ENCODE measurements at regions not wholly inside any gene's neighbourhood (a gene's known extent, or its start where the extent isn't known, plus 50 kb on each side); places are given as distances from the start of the nearest gene placed in this dataset.
"Not testable (repeated sequence)": the region's sequence is repeated elsewhere in the genome, so short reads cannot be mapped to it uniquely, and the experiment has no call there.

DNA sequence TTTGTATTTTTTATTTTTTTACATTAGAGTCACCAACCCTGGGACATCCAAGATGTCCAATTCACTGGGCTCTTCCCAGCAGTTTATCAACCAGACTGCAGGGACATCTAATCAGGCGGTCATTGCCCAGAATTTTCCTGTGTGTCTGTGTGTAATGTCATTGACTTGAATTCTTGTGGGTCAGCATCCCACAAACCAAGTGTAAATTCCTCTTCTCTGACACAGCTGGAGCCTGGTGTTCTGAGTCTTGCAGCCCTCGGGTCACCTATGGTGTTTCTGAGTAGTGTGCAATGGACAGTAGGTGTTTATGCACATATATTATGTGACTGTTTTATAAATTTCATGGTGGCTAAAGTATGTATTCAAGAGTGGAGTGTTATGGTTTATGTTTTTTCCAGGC is 815.7 kb downstream of the SEMA5A start:
- DNase-seq = peak; percentile 91

DNA sequence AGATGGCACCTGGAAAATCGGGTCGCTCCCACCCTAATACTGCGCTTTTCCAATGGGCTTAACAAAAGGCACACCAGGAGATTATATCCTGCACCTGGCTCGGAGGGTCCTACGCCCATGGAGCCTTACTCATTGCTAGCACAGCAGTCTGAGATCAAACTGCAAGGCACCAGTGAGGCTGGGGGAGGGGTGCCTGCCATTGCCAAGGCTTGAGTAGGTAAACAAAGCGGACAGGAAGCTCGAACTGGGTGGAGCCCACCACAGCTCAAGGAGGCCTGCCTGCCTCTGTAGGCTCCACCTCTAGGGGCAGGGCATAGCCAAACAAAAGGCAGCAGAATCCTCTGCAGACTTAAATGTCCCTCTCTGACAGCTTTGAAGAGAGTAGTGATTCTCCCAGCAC is 814.8 kb downstream of the SEMA5A start:
- DNase-seq = not testable (repeated sequence)

GRCh38 chr5:8740595-8740994 is 805.3 kb downstream of the SEMA5A start:
- DNase-seq = no peak

DNA sequence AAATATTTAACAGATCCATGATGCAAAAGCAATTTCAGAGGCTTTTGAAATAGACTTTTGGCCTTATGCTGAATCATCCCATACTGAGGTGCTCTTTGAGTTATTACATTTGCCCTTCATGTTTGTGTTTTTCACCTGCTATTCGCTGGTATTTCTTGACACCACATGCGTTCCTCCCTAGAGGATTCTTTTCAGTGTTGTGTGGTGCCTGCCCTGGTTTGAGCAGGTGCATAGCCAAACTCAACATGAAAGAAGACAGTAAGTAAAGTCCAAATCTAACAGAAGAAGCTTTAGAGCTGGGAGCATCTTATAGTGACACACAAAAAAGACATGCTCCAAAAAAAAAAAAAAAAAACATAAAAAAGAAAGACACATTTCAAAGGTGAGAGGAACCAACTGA is 796.3 kb downstream of the SEMA5A start:
- no peak for DNase-seq

DNA sequence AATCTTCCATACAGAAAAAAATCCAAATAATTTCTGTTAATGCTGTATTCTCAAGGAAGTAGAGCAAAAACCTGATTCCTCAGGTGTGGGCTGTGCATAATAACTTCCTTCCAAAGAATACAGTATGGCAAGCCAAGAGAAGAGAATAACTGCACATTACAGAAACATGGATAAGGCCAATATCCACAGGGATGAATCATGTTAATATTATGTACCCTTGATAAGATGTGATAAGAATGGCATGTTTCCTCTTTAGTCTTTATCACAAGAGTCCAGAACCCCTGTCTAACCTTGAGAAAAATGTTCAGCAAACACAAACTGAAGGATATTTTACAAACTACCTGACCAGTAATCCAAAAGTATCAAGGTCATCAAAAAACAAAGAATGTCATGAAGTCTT is 795.8 kb downstream of the SEMA5A start:
- peak; percentile 10 for DNase-seq

DNA sequence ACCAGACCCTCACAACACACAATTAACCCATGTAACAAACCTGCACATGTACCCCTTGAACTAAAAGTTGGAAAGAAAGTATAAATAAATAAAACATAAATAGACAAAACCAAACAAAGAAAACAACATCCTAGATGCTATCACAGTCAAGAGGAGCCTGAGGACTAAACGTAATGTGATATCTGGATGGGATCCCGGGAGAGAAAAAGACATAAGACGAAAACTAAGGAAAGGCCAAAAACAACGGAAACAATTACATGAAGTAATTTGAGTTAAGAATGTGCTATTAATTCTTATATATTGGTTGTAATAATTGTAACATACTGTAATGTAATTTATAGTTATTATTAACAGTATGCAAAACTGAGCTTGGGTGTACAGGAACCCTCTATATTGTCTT is 793.9 kb downstream of the SEMA5A start:
- DNase-seq = no peak

DNA sequence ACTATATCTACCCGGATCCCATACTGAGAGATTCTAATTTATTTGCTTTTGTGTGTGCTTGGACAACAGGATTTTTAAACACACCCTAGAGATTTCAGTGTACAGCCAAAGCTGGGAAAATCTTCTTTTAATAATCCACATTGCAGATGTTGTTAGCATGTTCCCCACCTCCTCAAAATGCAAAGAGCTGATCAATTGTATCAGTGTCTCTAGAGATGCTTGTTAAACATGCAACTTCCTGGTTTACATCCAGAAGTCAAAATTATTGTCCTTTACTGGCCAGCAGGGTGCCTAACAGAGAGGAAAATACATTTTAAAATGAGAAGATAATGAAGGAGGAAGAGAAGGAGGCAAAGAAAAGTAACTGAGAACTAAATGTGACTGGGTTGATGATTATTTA is 793.3 kb downstream of the SEMA5A start:
- no peak for DNase-seq

GRCh38 chr5:8756498-8757084 is 789.3 kb downstream of the SEMA5A start:
- peak; percentile 72 for DNase-seq

DNA sequence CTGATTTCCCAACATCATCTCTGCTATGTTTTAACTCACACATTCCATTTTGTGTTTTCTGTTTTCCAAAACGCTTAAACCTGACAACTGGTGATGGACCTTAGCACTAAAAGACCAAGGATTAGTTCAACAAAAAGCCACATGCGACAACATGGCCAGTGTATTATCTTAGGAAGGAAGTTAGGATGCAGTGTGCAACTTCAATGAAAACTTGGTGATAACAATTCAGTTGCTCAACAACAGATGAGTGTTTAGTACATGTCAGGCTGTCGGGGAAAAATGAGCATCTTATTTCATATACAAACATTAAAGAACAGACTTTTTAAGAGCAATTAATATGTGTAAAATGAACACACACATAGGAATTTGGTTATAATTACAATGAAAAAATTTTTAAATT is 780.0 kb downstream of the SEMA5A start:
- DNase-seq = no peak

DNA sequence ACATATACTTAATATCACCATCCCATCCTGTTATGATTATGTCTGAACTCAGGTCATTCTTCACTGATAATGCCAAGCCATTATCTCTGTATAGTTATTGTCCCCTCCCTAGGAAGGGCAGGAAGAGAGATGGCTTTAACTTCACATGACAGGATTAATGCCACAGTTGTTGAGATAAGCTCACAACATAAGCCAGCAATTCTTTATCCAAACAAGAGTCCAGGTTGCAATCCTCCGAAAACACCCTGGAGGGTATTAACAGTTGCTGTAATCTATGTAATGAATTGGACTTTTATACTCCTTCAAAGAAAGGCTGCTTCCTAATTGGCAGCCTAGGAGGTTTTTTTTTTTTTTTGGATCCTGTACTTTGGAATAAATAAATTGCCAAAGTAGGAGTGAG is 779.4 kb downstream of the SEMA5A start:
- no peak for DNase-seq

- no peak for DNase-seq
Measured at GRCh38 chr5:8767111-8767510, 778.8 kb downstream of the SEMA5A start.

GRCh38 chr5:8767746-8768145 is 778.1 kb downstream of the SEMA5A start:
- DNase-seq = no peak

- no peak for DNase-seq
Measured at GRCh38 chr5:8769631-8770030, 776.2 kb downstream of the SEMA5A start.

DNA sequence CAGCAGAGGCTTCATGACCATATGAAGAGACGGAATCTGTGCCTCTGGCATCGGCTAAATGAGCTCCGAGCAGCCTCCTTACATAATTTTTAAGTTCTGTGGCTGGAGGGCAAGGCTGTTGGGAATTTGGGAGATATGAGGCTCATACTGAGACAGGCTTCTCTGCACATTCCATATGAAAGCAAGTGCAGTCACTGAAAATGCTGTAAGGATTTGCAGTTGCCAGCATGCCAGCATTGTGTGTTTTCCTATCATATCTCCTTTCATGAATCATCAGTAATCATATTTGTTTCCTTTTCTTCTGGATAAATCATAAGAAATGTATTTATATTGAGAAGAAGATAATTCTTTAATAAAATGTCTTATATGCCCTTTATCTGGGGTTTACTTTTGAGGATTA is 775.4 kb downstream of the SEMA5A start:
- DNase-seq = peak; percentile 30

DNA sequence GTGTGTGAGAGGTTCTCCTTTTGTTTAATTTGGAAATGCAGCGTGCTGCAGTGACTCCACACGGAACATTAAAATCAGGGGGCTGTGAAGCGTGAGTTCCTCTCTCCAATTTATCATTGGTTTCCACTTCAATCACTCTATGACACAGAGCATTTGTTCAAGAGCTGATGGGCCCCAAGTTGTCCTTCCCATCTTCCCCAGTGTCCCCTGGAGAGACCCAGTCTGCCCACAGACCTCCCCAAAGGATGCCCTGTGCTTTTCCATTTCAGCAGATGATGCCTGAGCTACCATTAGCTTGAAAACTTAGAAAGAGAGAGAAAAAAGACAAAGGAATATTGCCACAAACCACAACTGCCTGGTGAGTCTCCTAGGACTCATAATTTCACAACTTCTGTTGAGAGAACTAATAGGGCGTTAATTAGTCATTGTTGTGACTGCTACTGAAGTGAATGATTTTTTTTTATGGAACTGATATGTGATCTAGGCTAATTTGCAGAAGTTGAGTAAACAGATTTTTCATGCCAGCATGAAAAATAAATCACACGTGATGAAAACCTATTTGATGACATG is 772.7 kb downstream of the SEMA5A start:
- DNase-seq = no peak

DNA sequence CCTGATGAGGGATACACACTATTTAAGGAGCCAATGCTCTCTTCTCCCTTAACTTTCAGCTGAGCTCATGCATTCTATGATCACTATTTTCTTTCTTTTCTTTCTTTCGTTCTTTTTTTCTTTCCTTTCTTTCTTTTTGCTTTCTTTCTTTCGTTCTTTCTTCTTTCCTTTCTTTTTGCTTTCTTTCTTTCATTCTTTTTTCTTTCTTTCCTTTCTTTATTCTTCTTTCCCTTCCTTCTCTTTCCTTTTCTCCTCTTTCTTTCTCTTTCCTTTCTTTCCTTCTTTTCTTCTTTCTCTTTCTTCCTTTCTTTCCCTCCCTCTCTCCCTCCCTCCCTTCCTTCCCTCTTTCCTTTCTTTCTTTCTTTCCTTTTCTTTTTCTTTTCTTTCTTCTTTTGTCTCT is 761.2 kb downstream of the SEMA5A start:
- no peak for DNase-seq

DNA sequence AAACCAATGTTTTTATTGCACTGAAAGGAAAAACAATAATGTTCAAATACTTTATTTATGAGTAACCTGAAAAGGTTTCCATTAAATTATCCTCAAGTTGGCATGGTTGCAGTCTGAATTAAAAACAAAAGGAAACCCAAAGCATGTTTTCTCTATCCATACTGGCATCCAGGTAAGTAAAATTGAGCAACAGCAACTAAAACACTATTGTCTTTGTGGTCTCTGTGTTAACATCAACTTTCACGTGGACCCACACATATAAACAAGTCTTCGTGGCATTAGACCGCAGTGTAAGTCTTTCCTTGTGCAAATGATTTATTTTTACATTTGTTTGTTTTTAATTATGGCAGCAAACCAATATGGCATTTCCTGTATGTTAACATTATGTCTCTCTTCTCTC is 757.6 kb downstream of the SEMA5A start:
- DNase-seq = peak; percentile 12

DNA sequence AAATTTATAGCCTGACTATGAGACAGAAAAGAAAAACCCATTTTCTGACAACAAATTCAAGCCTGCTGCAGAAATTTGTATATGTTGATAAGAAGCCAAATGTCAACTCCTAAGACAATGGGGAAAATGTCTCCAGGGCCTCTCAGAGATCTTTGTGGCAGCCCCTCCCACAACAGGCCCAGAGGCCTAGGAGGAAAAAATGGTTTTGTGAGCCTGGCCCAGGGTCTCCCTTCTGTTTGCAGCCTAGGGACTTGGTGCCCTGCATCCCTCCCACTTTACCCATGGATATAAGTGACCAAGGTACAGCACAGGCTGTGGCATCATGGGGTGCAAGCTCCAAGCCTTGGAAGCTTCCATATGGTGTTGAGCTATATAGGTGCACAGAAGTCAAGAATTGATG is 740.2 kb downstream of the SEMA5A start:
- DNase-seq = no peak

GRCh38 chr5:8807636-8808035 is 738.2 kb downstream of the SEMA5A start:
- peak; percentile 58 for DNase-seq

GRCh38 chr5:8811581-8811980 is 734.3 kb downstream of the SEMA5A start:
- no peak for DNase-seq

DNA sequence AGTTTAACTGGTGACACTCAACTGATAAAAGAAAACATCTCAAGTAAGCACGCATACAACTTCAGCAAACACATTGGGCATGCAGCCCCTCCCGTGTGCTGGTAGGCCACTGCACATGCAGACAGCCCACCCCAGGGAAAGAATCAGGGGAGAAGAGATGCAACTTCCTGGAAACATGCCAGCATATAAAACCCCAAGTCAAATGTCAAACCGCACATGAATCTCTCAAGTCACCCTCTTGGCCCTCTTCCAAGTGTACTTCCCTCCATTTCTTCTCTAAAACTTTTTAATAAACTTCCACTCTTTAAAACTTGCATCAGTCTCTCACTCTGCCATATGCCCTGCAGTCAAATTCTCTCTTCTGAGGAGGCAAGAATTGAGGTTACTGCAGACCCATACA is 732.7 kb downstream of the SEMA5A start:
- no peak for DNase-seq

DNA sequence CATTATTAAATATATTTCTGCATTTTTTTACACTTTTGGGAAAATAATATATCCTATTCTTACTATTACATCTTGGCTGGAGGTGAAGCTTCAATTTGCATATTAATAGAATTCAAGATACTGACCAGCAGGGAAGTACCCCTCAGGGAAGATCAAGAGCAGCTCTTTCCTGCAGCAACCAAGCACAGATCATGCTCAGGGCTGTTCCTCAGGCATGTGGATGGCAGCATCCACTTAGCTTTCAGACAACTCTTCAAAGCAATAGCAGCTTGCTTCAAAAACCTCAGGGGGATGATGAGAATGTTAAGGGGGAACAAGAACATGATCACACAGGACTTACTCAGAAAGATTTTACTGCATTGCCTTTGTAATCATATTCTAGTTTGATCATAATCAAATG is 731.8 kb downstream of the SEMA5A start:
- DNase-seq = no peak

GRCh38 chr5:8824371-8824770 is 721.5 kb downstream of the SEMA5A start:
- no peak for DNase-seq

GRCh38 chr5:8825139-8825757 is 720.6 kb downstream of the SEMA5A start:
- DNase-seq = peak; percentile 20

GRCh38 chr5:8826508-8826907 is 719.4 kb downstream of the SEMA5A start:
- no peak for DNase-seq
